ENCODE measurements at regions not wholly inside any gene's neighbourhood (a gene's known extent, or its start where the extent isn't known, plus 50 kb on each side); places are given as distances from the start of the nearest gene placed in this dataset.
"Not testable (repeated sequence)": the region's sequence is repeated elsewhere in the genome, so short reads cannot be mapped to it uniquely, and the experiment has no call there.

DNA sequence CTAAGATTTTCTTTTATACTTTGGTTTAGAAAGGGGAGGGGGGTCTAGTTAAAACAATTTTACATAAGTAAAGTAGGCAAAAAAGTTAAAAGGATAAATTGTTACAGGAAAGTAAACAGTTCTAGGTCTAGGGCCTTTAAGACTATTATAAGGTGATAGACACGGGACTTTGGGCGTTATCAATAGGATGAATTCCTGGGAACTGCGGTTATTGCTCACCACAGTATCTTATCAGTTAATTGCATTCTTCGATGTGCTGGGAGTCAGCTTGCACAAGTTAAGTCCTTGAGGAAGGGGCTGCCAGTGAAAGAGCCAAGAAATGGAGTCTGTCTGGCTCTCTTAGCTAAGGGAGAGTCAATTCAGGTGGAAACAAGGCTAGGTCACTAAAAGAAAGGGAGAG is 163.8 kb upstream of the FRG2C start:
- not testable (repeated sequence) for TF ChIP-seq CTCF (optimal IDR thresholded peaks at IDR 0.05 in 1 of 3, IDR thresholded peaks at IDR 0.05 in 1 of 3, conservative IDR thresholded peaks at IDR 0.05 in 1 of 3; ENCODE audit: extremely low read depth in 1 of 3, insufficient read depth in 2 of 3, low read length in 3 of 3); EZH2 (IDR thresholded peaks at IDR 0.05; ENCODE audit: low read length)

Measured in keratinocyte (primary cell).